RWPE2 (cell line): ENCODE measurements at regions not wholly inside any gene's neighbourhood (a gene's known extent, or its start where the extent isn't known, plus 50 kb on each side); places are given as distances from the start of the nearest gene placed in this dataset.

Experiments used
- ATAC-seq: fragments of 200-7000 bp; cut with Tn5 transposase; 3 replicates; pipeline ENCODE4 v1.9.1; 2021; ENCODE audit warnings: low read depth
- DNase-seq: peaks from one replicate; pipeline ENCODE4 v3.0.0-alpha.2; 2020; ENCODE audit warnings: low spot score
- H3K27ac ChIP-seq: fragments of 450-650 bp; 2 replicates; pipeline ENCODE4 v1.5.1; 2017; ENCODE audit warnings: mild to moderate bottlenecking; ENCODE audit not compliant: poor library complexity, severe bottlenecking
- H3K27me3 ChIP-seq: fragments of 250-450 bp; sonication (Bioruptor Pico); 2 replicates; pipeline ENCODE4 v1.5.1; 2021; ENCODE audit warnings: mild to moderate bottlenecking, moderate library complexity; ENCODE audit not compliant: insufficient read depth, poor library complexity, severe bottlenecking
- H3K36me3 ChIP-seq: fragments of 250-450 bp; sonication (Bioruptor Pico); 2 replicates; pipeline ENCODE4 v1.5.1; 2020; ENCODE audit warnings: low read depth, mild to moderate bottlenecking, moderate library complexity
- H3K4me1 ChIP-seq: fragments of 250-450 bp; sonication (Bioruptor Pico); 2 replicates; pipeline ENCODE4 v1.5.1; 2021; ENCODE audit warnings: mild to moderate bottlenecking, moderate library complexity; ENCODE audit not compliant: insufficient read depth, poor library complexity, severe bottlenecking
- H3K4me3 ChIP-seq: fragments of 250-450 bp; sonication (Bioruptor Pico); 2 replicates; pipeline ENCODE4 v1.5.1; 2021; ENCODE audit warnings: mild to moderate bottlenecking, moderate library complexity; ENCODE audit not compliant: severe bottlenecking
- H3K9me3 ChIP-seq: fragments of 250-450 bp; sonication (Bioruptor Pico); 2 replicates; pipeline ENCODE4 v1.5.1; 2021; ENCODE audit warnings: mild to moderate bottlenecking, moderate library complexity; ENCODE audit not compliant: severe bottlenecking
- CTCF ChIP-seq: fragments of 450-650 bp; IDR thresholded peaks from one replicate; pipeline ENCODE4 v1.5.1; 2017; ENCODE audit warnings: mild to moderate bottlenecking, moderate library complexity; ENCODE audit not compliant: poor library complexity, severe bottlenecking

GRCh38 chr2:116133381-116133942 lies 1681.0 kb upstream of the DDX18 start:
- DNase-seq (no peak), ATAC-seq (no peak)
- H3K4me1 ChIP-seq = no peaks in the 10 kb centered on the region
- H3K27me3 ChIP-seq = no peaks in the 10 kb centered on the region
- H3K36me3 ChIP-seq = no peaks in the 10 kb centered on the region
- TF ChIP-seq CTCF = no peak
- no peak overlapping the region for H3K27ac ChIP-seq
- H3K9me3 ChIP-seq = peaks cover 1% of the 10 kb centered on the region
- no peak overlapping the region for H3K4me3 ChIP-seq

GRCh38 chr2:116141891-116142474 lies 1672.5 kb upstream of the DDX18 start:
- H3K9me3 ChIP-seq = no peaks in the 10 kb centered on the region
- ATAC-seq (no peak), DNase-seq (no peak)
- no peak overlapping the region for H3K27ac ChIP-seq
- no peaks in the 10 kb centered on the region for H3K36me3 ChIP-seq
- no peaks in the 10 kb centered on the region for H3K4me1 ChIP-seq
- H3K27me3 ChIP-seq = no peaks in the 10 kb centered on the region
- TF ChIP-seq CTCF = no peak
- H3K4me3 ChIP-seq = no peak overlapping the region

- no peak for ATAC-seq
- no peak for TF ChIP-seq CTCF
- Histone ChIP-seq H3K4me3 (no peak overlapping the region), H3K36me3 (no peaks in the 10 kb centered on the region), H3K27ac (no peak overlapping the region), H3K4me1 (no peaks in the 10 kb centered on the region), H3K9me3 (no peaks in the 10 kb centered on the region), H3K27me3 (no peaks in the 10 kb centered on the region)
- DNase-seq = no peak
Observed at GRCh38 chr2:116142644-116143227, 1671.8 kb upstream of the DDX18 start.

GRCh38 chr2:116145031-116145430 lies 1669.5 kb upstream of the DDX18 start:
- no peak for DNase-seq
- no peak overlapping the region for H3K4me3 ChIP-seq
- ATAC-seq = no peak
- no peaks in the 10 kb centered on the region for H3K9me3 ChIP-seq
- no peaks in the 10 kb centered on the region for H3K27me3 ChIP-seq
- no peak for TF ChIP-seq CTCF
- no peaks in the 10 kb centered on the region for H3K36me3 ChIP-seq
- no peak overlapping the region for H3K27ac ChIP-seq
- H3K4me1 ChIP-seq = no peaks in the 10 kb centered on the region

GRCh38 chr2:116148361-116148760 lies 1666.1 kb upstream of the DDX18 start:
- Histone ChIP-seq H3K27me3 (no peaks in the 10 kb centered on the region), H3K4me3 (no peak overlapping the region), H3K9me3 (no peaks in the 10 kb centered on the region), H3K4me1 (no peaks in the 10 kb centered on the region), H3K27ac (no peak overlapping the region), H3K36me3 (no peaks in the 10 kb centered on the region)
- TF ChIP-seq CTCF = no peak
- ATAC-seq = no peak
- no peak for DNase-seq
